Tibial artery (tissue), 4 donors: ENCODE measurements at regions not wholly inside any gene's neighbourhood (a gene's known extent, or its start where the extent isn't known, plus 50 kb on each side); places are given as distances from the start of the nearest gene placed in this dataset.

ENCODE experiments used
- DNase-seq, 2 donors: peaks; one replicate each; pipeline ENCODE4 v3.0.0-alpha.2; 2019
- H3K27ac ChIP-seq, 2 donors: fragments of 200-600 bp; sonication (generic) in 1 of 2; 1 replicate in 1 of 2; 2 replicates in 1 of 2; pipeline ENCODE4 v1.5.1; 2018 to 2019; ENCODE audit warnings: mild to moderate bottlenecking in 1 of 2
- H3K27me3 ChIP-seq, 2 donors: fragments of 200-600 bp; sonication (generic) in 1 of 2; one replicate each; pipeline versions ENCODE4 v1.5.1 to v1.6.0; 2016 to 2019
- H3K36me3 ChIP-seq, 3 donors: fragments of 200-600 bp; sonication (generic) in 2 of 3; one replicate each; pipeline ENCODE4 v1.5.1; 2016 to 2019; ENCODE audit warnings: mild to moderate bottlenecking in 2 of 3
- H3K4me1 ChIP-seq, 4 donors: fragments of 200-600 bp; sonication (generic) in 2 of 4; 1 replicate in 3 of 4; 2 replicates in 1 of 4; pipeline ENCODE4 v1.5.1; 2016 to 2019
- H3K4me3 ChIP-seq, 2 donors: fragments of 200-600 bp; sonication (generic) in 1 of 2; 1 replicate in 1 of 2; 2 replicates in 1 of 2; pipeline ENCODE4 v1.5.1; 2018 to 2019; ENCODE audit warnings: mild to moderate bottlenecking in 2 of 2
- H3K9me3 ChIP-seq, 3 donors: fragments of 200-600 bp; sonication (generic) in 1 of 3; one replicate each; pipeline ENCODE4 v1.5.1; 2016 to 2019
- intact Hi-C: fragments of 100-400 bp; cut with DNase I; formaldehyde crosslinking; loops from one replicate; pipeline ENCODE4 v1.15.0; 2023; ENCODE audit warnings: low total_unique reads
- TF ChIP-seq, protein P1 (sequence below), 2 experiments: fragments of 200-600 bp in 1 of 2; fragments of 450-650 bp in 1 of 2; IDR thresholded peaks; one replicate each; pipeline ENCODE4 v1.5.1; 2017 to 2019; ENCODE audit warnings: antibody characterized with exemption in 2 of 2, mild to moderate bottlenecking in 1 of 2, moderate library complexity in 1 of 2

DNA sequence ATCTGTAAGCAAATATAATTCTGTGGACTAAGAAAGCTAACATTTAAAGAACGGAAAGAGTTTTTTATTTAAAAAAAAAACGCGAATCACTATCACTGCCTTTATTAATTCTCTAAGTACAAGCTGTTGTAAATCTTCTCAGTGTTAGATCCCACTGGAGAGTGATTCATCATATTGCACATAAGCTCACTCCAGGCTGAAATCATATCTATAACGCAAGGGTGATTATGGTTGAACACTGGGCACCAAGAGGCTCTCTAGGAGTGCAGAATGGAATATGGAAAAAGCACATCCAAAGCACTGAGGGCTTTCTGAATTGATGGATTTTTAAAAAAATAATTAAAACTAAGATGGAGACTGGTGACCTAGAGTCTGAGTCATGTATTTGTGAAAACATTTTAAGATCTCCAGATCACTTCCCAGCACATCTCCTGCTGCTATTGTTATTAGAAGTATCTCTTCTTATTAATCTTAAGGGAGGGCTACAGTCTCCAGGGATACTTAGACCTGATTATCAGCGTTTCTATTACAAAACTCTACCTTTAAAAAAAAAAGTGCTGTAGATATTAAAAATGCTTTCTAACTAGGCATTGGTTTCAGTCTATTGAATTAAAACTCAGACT, 1106.8 kb downstream of the AACS start:
- DNase-seq, result no peak
- intact Hi-C loops, result no loop called here
- Histone ChIP-seq H3K27me3 (no peaks in the 10 kb centered on the region), H3K9me3 (no peaks in the 10 kb centered on the region), H3K4me1 (no peaks in the 10 kb centered on the region), H3K27ac (no peak overlapping the region), H3K4me3 (no peak overlapping the region), H3K36me3 (no peaks in the 10 kb centered on the region)
- TF ChIP-seq, protein P1, sequence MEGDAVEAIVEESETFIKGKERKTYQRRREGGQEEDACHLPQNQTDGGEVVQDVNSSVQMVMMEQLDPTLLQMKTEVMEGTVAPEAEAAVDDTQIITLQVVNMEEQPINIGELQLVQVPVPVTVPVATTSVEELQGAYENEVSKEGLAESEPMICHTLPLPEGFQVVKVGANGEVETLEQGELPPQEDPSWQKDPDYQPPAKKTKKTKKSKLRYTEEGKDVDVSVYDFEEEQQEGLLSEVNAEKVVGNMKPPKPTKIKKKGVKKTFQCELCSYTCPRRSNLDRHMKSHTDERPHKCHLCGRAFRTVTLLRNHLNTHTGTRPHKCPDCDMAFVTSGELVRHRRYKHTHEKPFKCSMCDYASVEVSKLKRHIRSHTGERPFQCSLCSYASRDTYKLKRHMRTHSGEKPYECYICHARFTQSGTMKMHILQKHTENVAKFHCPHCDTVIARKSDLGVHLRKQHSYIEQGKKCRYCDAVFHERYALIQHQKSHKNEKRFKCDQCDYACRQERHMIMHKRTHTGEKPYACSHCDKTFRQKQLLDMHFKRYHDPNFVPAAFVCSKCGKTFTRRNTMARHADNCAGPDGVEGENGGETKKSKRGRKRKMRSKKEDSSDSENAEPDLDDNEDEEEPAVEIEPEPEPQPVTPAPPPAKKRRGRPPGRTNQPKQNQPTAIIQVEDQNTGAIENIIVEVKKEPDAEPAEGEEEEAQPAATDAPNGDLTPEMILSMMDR (IDR thresholded peaks at IDR 0.05), result no peak

- TF ChIP-seq, protein P1 (IDR thresholded peaks at IDR 0.05), result no peak
- Histone ChIP-seq H3K4me1 (no peaks in the 10 kb centered on the region), H3K9me3 (no peaks in the 10 kb centered on the region), H3K4me3 (no peak overlapping the region), H3K27me3 (no peaks in the 10 kb centered on the region), H3K36me3 (no peaks in the 10 kb centered on the region), H3K27ac (no peak overlapping the region)
- intact Hi-C loops, result no loop called here
- DNase-seq, result no peak
These were observed 1117.5 kb downstream of the AACS start for GRCh38 chr12:126182619-126183236.

DNA sequence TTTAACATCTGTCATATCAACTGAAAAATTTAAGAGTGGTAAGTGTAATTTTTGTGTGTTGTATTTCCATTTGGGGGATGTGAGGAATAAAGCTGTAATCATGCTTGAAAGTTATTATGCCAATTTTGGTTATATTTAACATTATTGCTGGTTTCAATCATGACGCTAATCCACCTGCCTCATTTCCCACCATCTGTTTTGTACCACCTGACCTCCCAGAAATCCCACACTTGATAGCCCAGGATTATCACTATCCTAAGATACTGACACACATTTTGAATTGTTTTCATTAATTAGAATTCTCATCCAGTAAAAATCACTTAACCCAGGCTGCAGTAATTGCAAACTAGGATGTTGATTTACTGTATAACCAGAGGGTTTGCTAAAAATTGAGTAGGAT, 1119.8 kb downstream of the AACS start:
- Histone ChIP-seq H3K4me3 (no peak overlapping the region), H3K9me3 (no peaks in the 10 kb centered on the region), H3K27ac (no peak overlapping the region), H3K4me1 (no peaks in the 10 kb centered on the region), H3K27me3 (no peaks in the 10 kb centered on the region), H3K36me3 (no peaks in the 10 kb centered on the region)
- TF ChIP-seq, protein P1 (IDR thresholded peaks at IDR 0.05), result no peak
- no peak for DNase-seq
- intact Hi-C loops, result no loop called here

DNA sequence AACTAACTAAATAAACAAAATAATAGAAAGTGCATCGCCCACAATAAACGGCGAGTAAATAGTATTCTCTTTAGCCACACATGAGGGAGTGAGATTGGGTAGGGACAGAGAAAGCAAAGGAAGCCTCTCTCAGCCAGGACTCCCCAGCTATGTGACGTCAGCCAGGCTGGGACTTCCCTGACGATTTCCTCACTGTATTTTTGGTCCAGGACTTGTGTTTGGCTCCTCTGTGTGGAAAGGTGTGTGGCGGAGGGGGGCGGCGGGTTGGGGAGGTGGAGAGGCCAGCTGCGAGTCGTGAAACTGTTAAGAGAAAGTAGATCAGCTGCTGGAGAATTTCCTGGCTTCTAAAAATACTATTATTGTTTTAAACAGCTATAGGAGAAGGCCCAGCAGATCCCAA, 1124.6 kb downstream of the AACS start:
- no peaks in the 10 kb centered on the region for H3K36me3 ChIP-seq
- no peak overlapping the region for H3K4me3 ChIP-seq
- no peaks in the 10 kb centered on the region for H3K4me1 ChIP-seq
- TF ChIP-seq, protein P1 (IDR thresholded peaks at IDR 0.05), result no peak
- no peaks in the 10 kb centered on the region for H3K9me3 ChIP-seq
- H3K27ac ChIP-seq, result no peak overlapping the region
- no peak for DNase-seq
- intact Hi-C loops, result no loop called here
- H3K27me3 ChIP-seq, result peaks cover 0 to 13% of the 10 kb centered on the region in 2 donors

DNA sequence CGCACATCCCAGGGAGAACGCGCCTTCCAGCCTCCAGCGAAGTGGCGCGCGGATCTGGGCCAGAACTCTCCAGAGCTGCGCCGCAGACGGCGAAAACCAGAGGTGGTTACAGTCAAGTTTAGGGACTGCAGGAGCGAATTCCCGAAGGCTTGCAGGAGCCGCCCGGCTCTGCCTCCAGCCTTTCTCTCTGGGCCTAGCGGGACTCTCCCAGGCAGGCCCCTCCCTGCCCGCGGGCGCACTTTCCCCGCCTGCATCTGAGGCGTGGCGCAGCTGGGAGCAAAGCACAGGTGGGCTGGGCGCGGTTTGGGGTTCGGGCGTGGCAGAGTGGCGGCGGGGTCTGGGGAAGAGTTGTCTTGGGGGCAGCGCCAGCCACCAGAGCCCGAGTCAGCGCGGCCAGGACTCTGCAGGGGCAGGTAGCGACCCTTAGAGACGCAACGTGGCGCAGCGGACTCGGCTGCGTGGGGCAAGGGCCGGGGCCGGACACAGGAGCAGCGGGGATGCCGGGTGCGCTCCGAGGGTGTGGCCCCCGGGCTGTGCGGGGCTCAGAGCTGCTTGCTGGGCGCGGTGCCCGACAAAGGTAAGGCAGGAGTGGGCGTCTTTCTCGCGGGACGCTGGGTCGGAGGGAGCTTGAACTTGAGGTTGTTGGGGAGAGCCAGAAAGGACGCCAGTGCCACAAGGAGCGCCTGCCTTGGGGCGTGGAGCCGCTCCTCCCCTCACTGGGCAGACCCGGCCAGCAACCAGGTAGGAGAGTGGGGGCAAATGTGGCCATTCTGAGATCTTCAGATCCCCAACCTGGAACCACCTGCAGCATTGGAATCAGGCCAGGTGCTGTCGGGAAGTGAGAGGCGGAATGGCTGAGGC, 1126.0 kb downstream of the AACS start:
- no peak for DNase-seq
- H3K27me3 ChIP-seq, result peaks cover 0 to 13% of the 10 kb centered on the region in 2 donors
- no peaks in the 10 kb centered on the region for H3K9me3 ChIP-seq
- no peak overlapping the region for H3K27ac ChIP-seq
- H3K4me3 ChIP-seq, result no peak overlapping the region
- no peaks in the 10 kb centered on the region for H3K36me3 ChIP-seq
- intact Hi-C loops, result no loop called here
- TF ChIP-seq, protein P1 (IDR thresholded peaks at IDR 0.05), result no peak
- H3K4me1 ChIP-seq, result no peaks in the 10 kb centered on the region
